Thyroid gland (tissue), 4 donors: ENCODE measurements at regions not wholly inside any gene's neighbourhood (a gene's known extent, or its start where the extent isn't known, plus 50 kb on each side); places are given as distances from the start of the nearest gene placed in this dataset.

ENCODE experiments used
- DNase-seq, 2 donors: peaks; one replicate each; pipeline ENCODE4 v3.0.0-alpha.2; 2019
- H3K27ac ChIP-seq, 3 donors: fragments of 200-600 bp; sonication (generic); 1 replicate in 2 of 3; 2 replicates in 1 of 3; pipeline ENCODE4 v1.5.1; 2016 to 2019; ENCODE audit warnings: mild to moderate bottlenecking in 1 of 3, moderate library complexity in 1 of 3
- H3K27me3 ChIP-seq: fragments of 200-600 bp; sonication (generic); one replicate; pipeline ENCODE4 v1.5.1; 2019
- H3K36me3 ChIP-seq, 2 donors: fragments of 200-600 bp; sonication (generic); one replicate each; pipeline ENCODE4 v1.5.1; 2016 to 2019
- H3K4me1 ChIP-seq, 2 donors: fragments of 200-600 bp; sonication (generic); one replicate each; pipeline ENCODE4 v1.5.1; 2017 to 2019
- H3K4me3 ChIP-seq, 3 donors: fragments of 200-600 bp; sonication (generic); replicated peaks in 1 of 3; 1 replicate in 2 of 3; 2 replicates in 1 of 3; pipeline ENCODE4 v1.5.1; 2016; ENCODE audit warnings: mild to moderate bottlenecking in 1 of 3
- H3K9me3 ChIP-seq: fragments of 200-600 bp; sonication (generic); one replicate; pipeline ENCODE4 v1.5.1; 2017
- POLR2A ChIP-seq, 2 donors: fragments of 450-650 bp; IDR thresholded peaks; one replicate each; pipeline ENCODE4 v1.6.1; 2017; ENCODE audit warnings: antibody characterized with exemption in 2 of 2, mild to moderate bottlenecking in 2 of 2, moderate library complexity in 1 of 2
- WGBS, 2 donors: methylation state at CpG; one replicate each; pipeline ENCODE4 v1.1.5; 2017; 5-methylcytosine and 5-hydroxymethylcytosine counted together
- intact Hi-C: fragments of 100-400 bp; cut with DNase I; formaldehyde crosslinking; loops from one replicate; pipeline ENCODE4 v1.15.1; 2023
- TF ChIP-seq, protein P1 (sequence below), 6 experiments: fragments of 200-600 bp in 3 of 6; fragments of 450-650 bp in 3 of 6; sonication (generic) in 3 of 6; IDR thresholded peaks; one replicate each; pipeline ENCODE4 v1.5.1; 2016 to 2019; ENCODE audit warnings: antibody characterized with exemption in 6 of 6, mild to moderate bottlenecking in 2 of 6, inconsistent platforms in 1 of 6, moderate library complexity in 1 of 6

DNA sequence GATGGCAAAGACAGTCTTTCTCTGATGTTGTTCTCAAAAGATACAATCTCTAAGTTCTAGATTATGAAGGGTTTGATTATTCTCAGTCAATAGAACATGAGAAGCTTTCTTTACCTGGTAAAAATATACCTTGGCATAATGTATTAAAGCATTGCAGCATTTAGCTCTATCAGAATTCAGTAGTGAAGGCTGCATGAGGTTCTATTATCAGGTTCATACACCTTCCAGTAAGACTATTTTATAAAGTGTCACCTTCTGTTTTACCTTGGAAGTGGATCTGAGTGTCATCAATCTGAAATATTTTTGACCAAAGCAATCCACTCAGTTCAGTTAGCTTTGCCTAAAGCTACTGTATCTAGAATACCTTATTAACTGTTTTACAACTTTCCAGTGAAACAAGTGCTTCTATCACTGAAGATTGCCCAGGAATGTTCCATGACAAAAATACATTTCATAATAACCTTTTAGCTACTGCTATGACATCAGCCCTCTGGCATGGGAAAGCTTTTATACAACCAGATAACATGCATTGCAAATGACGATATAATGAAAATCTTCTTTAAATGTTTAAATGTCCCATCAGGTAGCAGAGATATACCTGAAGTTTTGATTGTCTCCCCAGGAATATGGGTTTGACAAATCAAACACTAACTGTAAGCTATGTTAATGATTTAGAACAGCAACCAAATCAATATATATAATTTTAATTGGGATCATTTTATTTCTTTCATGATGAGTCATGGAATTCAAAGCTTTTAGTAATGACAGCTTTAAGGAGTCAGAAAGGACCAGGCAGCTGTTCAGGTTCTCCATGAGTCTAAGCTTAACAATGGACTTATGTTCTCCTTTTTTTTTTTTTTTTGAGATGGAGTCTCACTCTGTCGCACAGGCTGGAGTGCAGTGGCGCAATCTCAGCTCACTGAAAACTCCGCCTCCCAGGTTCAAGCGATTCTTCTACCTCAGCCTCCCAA is 72.2 kb downstream of the UFM1 start:
- intact Hi-C loops, result no loop called here

DNA sequence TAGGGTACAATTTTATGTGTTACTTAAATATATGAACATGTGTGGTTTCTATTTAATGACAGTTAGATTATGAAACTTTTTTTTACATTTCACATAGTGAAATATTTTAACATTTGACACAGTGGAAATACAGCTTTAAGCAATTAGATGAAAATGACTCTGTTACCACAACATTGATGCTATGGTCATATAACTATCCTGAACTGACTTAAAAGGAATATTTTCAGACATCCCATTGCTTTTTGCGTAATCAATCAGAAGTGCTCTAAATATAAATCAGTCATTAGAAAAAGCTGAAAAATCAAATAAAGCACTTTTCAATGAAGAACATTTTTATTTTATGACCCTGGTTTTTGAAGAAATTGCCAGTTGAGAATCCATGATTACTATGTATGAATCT is 80.3 kb downstream of the UFM1 start:
- Histone ChIP-seq H3K27ac (no peak overlapping the region), H3K36me3 (no peaks in the 10 kb centered on the region), H3K9me3 (no peaks in the 10 kb centered on the region), H3K4me1 (peaks cover 0 to 5% of the 10 kb centered on the region in 2 donors), H3K4me3 (no peak overlapping the region), H3K27me3 (no peaks in the 10 kb centered on the region)
- DNase-seq, result no peak
- intact Hi-C loops, result no loop called here
- WGBS, 2 donors, result 100% methylated on average over 1 of the region's 1 CpG
- no peak for TF ChIP-seq POLR2A (IDR thresholded peaks at IDR 0.05)
- TF ChIP-seq, protein P1, sequence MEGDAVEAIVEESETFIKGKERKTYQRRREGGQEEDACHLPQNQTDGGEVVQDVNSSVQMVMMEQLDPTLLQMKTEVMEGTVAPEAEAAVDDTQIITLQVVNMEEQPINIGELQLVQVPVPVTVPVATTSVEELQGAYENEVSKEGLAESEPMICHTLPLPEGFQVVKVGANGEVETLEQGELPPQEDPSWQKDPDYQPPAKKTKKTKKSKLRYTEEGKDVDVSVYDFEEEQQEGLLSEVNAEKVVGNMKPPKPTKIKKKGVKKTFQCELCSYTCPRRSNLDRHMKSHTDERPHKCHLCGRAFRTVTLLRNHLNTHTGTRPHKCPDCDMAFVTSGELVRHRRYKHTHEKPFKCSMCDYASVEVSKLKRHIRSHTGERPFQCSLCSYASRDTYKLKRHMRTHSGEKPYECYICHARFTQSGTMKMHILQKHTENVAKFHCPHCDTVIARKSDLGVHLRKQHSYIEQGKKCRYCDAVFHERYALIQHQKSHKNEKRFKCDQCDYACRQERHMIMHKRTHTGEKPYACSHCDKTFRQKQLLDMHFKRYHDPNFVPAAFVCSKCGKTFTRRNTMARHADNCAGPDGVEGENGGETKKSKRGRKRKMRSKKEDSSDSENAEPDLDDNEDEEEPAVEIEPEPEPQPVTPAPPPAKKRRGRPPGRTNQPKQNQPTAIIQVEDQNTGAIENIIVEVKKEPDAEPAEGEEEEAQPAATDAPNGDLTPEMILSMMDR (IDR thresholded peaks at IDR 0.05), result no peak

More for the DNA sequence above, 72.2 kb downstream of the UFM1 start:
- TF ChIP-seq, protein P1 (IDR thresholded peaks at IDR 0.05), result no peak
- TF ChIP-seq POLR2A (IDR thresholded peaks at IDR 0.05), result no peak
- Histone ChIP-seq H3K4me1 (peaks cover 0 to 5% of the 10 kb centered on the region in 2 donors), H3K27ac (no peak overlapping the region), H3K4me3 (no peak overlapping the region), H3K27me3 (no peaks in the 10 kb centered on the region), H3K36me3 (no peaks in the 10 kb centered on the region), H3K9me3 (no peaks in the 10 kb centered on the region)
- DNase-seq, result no peak
- 96 to 98% methylated on average over 5 of the region's 5 CpGs for WGBS, 2 donors

DNA sequence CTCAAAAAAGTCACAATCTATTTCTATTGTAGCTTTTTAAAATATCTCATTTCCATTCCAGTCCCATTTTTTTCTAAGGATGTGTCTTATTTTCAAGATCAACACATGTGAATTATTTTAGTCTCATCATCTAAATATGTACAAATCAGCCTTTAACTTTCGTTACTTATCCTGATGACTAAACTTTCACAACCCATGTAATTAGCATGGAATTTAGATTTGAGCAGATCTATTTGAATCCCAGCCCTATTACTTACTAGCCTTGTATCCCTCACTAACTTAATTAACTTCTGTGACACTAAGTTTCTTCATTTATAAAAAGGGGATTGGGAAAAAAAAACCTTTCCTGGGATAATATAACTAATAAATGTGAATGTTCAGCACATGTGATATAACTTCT is 81.1 kb downstream of the UFM1 start:
- Histone ChIP-seq H3K4me1 (peaks cover 0 to 5% of the 10 kb centered on the region in 2 donors), H3K27me3 (no peaks in the 10 kb centered on the region), H3K4me3 (no peak overlapping the region), H3K36me3 (no peaks in the 10 kb centered on the region), H3K27ac (no peak overlapping the region), H3K9me3 (no peaks in the 10 kb centered on the region)
- no peak for DNase-seq
- intact Hi-C loops, result no loop called here
- no peak for TF ChIP-seq POLR2A (IDR thresholded peaks at IDR 0.05)
- TF ChIP-seq, protein P1 (IDR thresholded peaks at IDR 0.05), result no peak
- 79 to 83% methylated on average over 1 of the region's 1 CpG for WGBS, 2 donors

DNA sequence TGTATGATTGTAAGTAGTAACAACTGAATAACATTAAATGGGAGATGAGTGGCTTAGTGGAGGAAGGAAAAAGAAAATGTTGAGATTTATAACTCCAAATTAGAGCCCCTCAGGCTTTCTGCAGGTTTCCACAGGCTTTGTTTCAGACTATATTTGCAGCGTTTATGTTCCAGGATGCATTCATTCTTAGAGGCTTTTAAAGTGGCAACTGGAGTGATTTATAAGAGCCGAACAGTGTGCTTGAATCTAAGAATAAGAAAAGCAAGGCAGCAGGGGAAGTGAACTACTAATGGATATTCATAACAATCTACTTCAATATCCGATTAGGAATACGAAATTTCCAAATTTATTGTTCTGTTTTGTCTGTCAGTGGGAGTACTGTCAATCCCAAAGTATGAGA is 91.0 kb downstream of the UFM1 start:
- 24 to 38% methylated on average over 4 of the region's 4 CpGs for WGBS, 2 donors
- Histone ChIP-seq H3K36me3 (no peaks in the 10 kb centered on the region), H3K4me1 (no peaks in the 10 kb centered on the region), H3K4me3 (no peak overlapping the region), H3K27me3 (no peaks in the 10 kb centered on the region), H3K27ac (no peak overlapping the region), H3K9me3 (no peaks in the 10 kb centered on the region)
- TF ChIP-seq, protein P1 (IDR thresholded peaks at IDR 0.05), result no peak
- TF ChIP-seq POLR2A (IDR thresholded peaks at IDR 0.05), result no peak
- no peak for DNase-seq
- intact Hi-C loops, result no loop called here

DNA sequence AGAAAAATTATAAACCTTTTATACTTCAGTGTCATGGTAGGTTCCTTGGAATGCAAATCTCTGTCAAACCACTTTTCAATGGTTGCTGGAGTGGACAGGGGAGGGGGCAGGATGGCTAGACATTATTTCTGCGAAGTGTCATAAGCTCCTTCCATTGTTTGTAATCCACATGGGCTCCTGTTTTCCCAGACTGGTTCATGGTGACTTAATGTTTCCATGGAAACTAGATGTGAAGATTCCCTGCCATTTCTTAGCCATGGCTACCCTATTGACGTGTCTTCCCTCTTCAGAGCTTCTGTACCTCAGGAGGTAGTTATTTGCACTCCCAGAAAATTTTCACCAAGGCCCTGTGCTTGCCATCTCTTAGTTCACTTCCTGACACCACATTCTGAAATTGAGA is 95.3 kb downstream of the UFM1 start:
- Histone ChIP-seq H3K4me3 (no peak overlapping the region), H3K27me3 (no peaks in the 10 kb centered on the region), H3K36me3 (no peaks in the 10 kb centered on the region), H3K27ac (no peak overlapping the region), H3K4me1 (no peaks in the 10 kb centered on the region), H3K9me3 (no peaks in the 10 kb centered on the region)
- TF ChIP-seq, protein P1 (IDR thresholded peaks at IDR 0.05), result no peak
- no peak for TF ChIP-seq POLR2A (IDR thresholded peaks at IDR 0.05)
- 77 to 86% methylated on average over 2 of the region's 2 CpGs for WGBS, 2 donors
- intact Hi-C loops, result no loop called here
- DNase-seq, result no peak
